Fibroblast of skin of back (primary cell): ENCODE measurements at regions not wholly inside any gene's neighbourhood (a gene's known extent, or its start where the extent isn't known, plus 50 kb on each side); places are given as distances from the start of the nearest gene placed in this dataset.

Source experiments
- DNase-seq: peaks from one replicate; pipeline ENCODE4 v3.0.0-alpha.2; 2013

- DNase-seq = no peak
Observed at GRCh38 chr4:152015597-152016302, 254.9 kb upstream of the GATB start.

GRCh38 chr4:152014280-152014679 is 253.5 kb upstream of the GATB start:
- DNase-seq = no peak

GRCh38 chr4:152011469-152011868 is 250.7 kb upstream of the GATB start:
- no peak for DNase-seq

- DNase-seq = no peak
Observed at GRCh38 chr4:152010710-152011079, 249.9 kb upstream of the GATB start.

- no peak for DNase-seq
Observed at GRCh38 chr4:152009983-152010709, 249.3 kb upstream of the GATB start.

- no peak for DNase-seq
Observed at GRCh38 chr4:152009031-152009670, 248.3 kb upstream of the GATB start.

GRCh38 chr4:152007111-152007510 is 246.3 kb upstream of the GATB start:
- DNase-seq = no peak

- DNase-seq = no peak
Observed at GRCh38 chr4:152004801-152005200, 244.0 kb upstream of the GATB start.

- DNase-seq = no peak
Observed at GRCh38 chr4:152000518-152000917, 239.7 kb upstream of the GATB start.

GRCh38 chr4:151998723-151999122 is 237.9 kb upstream of the GATB start:
- DNase-seq = no peak

- no peak for DNase-seq
Observed at GRCh38 chr4:151997461-151997860, 236.7 kb upstream of the GATB start.

- no peak for DNase-seq
Observed at GRCh38 chr4:151994429-151994828, 233.6 kb upstream of the GATB start.

- DNase-seq = no peak
Observed at GRCh38 chr4:151993521-151993920, 232.7 kb upstream of the GATB start.

GRCh38 chr4:151992332-151993154 is 231.7 kb upstream of the GATB start:
- DNase-seq = no peak

GRCh38 chr4:151991884-151992167 is 231.0 kb upstream of the GATB start:
- no peak for DNase-seq

- DNase-seq = no peak
Observed at GRCh38 chr4:151991001-151991883, 230.4 kb upstream of the GATB start.

- peak; percentile 46 for DNase-seq
Observed at GRCh38 chr4:151990201-151990600, 229.4 kb upstream of the GATB start.

GRCh38 chr4:151988591-151988990 is 227.8 kb upstream of the GATB start:
- DNase-seq = no peak

- no peak for DNase-seq
Observed at GRCh38 chr4:151987606-151988005, 226.8 kb upstream of the GATB start.

GRCh38 chr4:151983854-151984253 is 223.0 kb upstream of the GATB start:
- DNase-seq = no peak

- DNase-seq = no peak
Observed at GRCh38 chr4:151979819-151980218, 219.0 kb upstream of the GATB start.

GRCh38 chr4:151968643-151969042 is 207.8 kb upstream of the GATB start:
- no peak for DNase-seq
